IMR-90 (cell line): ENCODE measurements at regions not wholly inside any gene's neighbourhood (a gene's known extent, or its start where the extent isn't known, plus 50 kb on each side); places are given as distances from the start of the nearest gene placed in this dataset.

Experiments
- ATAC-seq: fragments of 200-7000 bp; cut with Tn5 transposase; 2 replicates; pipeline ENCODE4 v1.9.1; 2020; ENCODE audit warnings: low read depth, mild to moderate bottlenecking, moderate library complexity
- BruUV-seq: library from RNA; stranded (reverse); fragments of 400-500 nt; replicated peaks from 2 replicates; lab custom pipeline; 2021; lab: Mats Ljungman, UMichigan
- CTCF ChIA-PET: fragments of 300-600 bp; formaldehyde crosslinking; extraction: SDS; loops from one replicate; lab custom pipeline; 2021; ENCODE audit warnings: antibody characterized with exemption; lab: Yijun Ruan, JAX
- POLR2A ChIA-PET: fragments of 300-600 bp; sonication (Branson Sonifier 250); formaldehyde crosslinking; loops from one replicate; lab custom pipeline; 2022; ENCODE audit warnings: antibody characterized with exemption; ENCODE audit not compliant: unreplicated experiment; lab: Charles Lee
- DNase-seq: peaks from one replicate; pipeline ENCODE4 v3.0.0; 2013
- H2AFZ ChIP-seq: replicated peaks from 2 replicates; pipeline ENCODE3; 2013; ENCODE audit warnings: low read length, mild to moderate bottlenecking; ENCODE audit not compliant: poor library complexity
- H2AK5ac ChIP-seq: 2 replicates; pipeline ENCODE4 v1.6.1; 2013; ENCODE audit warnings: low read depth, low read length, inconsistent platforms
- H2AK9ac ChIP-seq: replicated peaks from 2 replicates; pipeline ENCODE3; 2013; ENCODE audit warnings: mild to moderate bottlenecking, low read depth, low read length, moderate library complexity; ENCODE audit not compliant: poor library complexity
- H2BK120ac ChIP-seq: 2 replicates; pipeline ENCODE4 v1.6.1; 2013; ENCODE audit warnings: low read depth, low read length, inconsistent platforms
- H2BK15ac ChIP-seq: 3 replicates; pipeline ENCODE4 v1.6.1; 2013; ENCODE audit warnings: low read depth, low read length, inconsistent platforms
- H2BK20ac ChIP-seq: 2 replicates; pipeline ENCODE4 v1.6.1; 2013; ENCODE audit warnings: low read depth, mild to moderate bottlenecking, inconsistent platforms, low read length, moderate library complexity
- H2BK5ac ChIP-seq: 2 replicates; pipeline ENCODE4 v1.6.1; 2013; ENCODE audit warnings: mild to moderate bottlenecking, low read depth, low read length, inconsistent platforms; ENCODE audit not compliant: poor library complexity, severe bottlenecking
- H3K14ac ChIP-seq: replicated peaks from 2 replicates; pipeline ENCODE4 v1.6.1; 2013; ENCODE audit warnings: low read depth, low read length, inconsistent platforms
- H3K18ac ChIP-seq: 2 replicates; pipeline ENCODE4 v1.6.1; 2013; ENCODE audit warnings: low read depth, low read length, control low read depth
- H3K23ac ChIP-seq: 2 replicates; pipeline ENCODE4 v1.6.1; 2013; ENCODE audit warnings: low read depth, low read length, inconsistent platforms
- H3K27ac ChIP-seq: 2 replicates; pipeline ENCODE4 v1.5.1; 2013; ENCODE audit warnings: mild to moderate bottlenecking, control low read depth, low read length; ENCODE audit not compliant: insufficient read depth
- H3K27me3 ChIP-seq: 2 replicates; pipeline ENCODE4 v1.6.1; 2013; ENCODE audit warnings: low read length; ENCODE audit not compliant: control insufficient read depth, insufficient read depth
- H3K36me3 ChIP-seq: 2 replicates; pipeline ENCODE4 v1.6.1; 2013; ENCODE audit warnings: low read length, mixed read lengths; ENCODE audit not compliant: control insufficient read depth, insufficient read depth
- H3K4ac ChIP-seq: 2 replicates; pipeline ENCODE4 v1.6.1; 2013; ENCODE audit warnings: low read depth, low read length, inconsistent platforms
- H3K4me1 ChIP-seq: 2 replicates; pipeline ENCODE4 v1.6.1; 2013; ENCODE audit warnings: low read length, mixed read lengths; ENCODE audit not compliant: control insufficient read depth, insufficient read depth
- H3K4me2 ChIP-seq: 2 replicates; pipeline ENCODE4 v1.6.1; 2013; ENCODE audit warnings: low read depth, mild to moderate bottlenecking, control low read depth, low read length, moderate library complexity
- H3K4me3 ChIP-seq: 2 replicates; pipeline ENCODE4 v1.5.1; 2013; ENCODE audit warnings: low read depth, mild to moderate bottlenecking, control low read depth, low read length, moderate library complexity; ENCODE audit not compliant: insufficient read depth
- H3K56ac ChIP-seq: 2 replicates; pipeline ENCODE4 v1.6.1; 2013; ENCODE audit warnings: low read length, inconsistent platforms; ENCODE audit not compliant: insufficient read depth; ENCODE audit errors: extremely low read depth
- H3K79me1 ChIP-seq, 2 experiments: 2 replicates each; pipeline ENCODE4 v1.6.1; 2013; ENCODE audit warnings: low read length in 2 of 2, inconsistent platforms in 1 of 2, low read depth in 1 of 2
- H3K9ac ChIP-seq: 2 replicates; pipeline ENCODE4 v1.6.1; 2013; ENCODE audit warnings: low read depth, low read length, control low read depth
- H3K9me1 ChIP-seq: 2 replicates; pipeline ENCODE4 v1.6.1; 2013; ENCODE audit warnings: low read length, inconsistent platforms; ENCODE audit not compliant: insufficient read depth
- H3K9me3 ChIP-seq: 2 replicates; pipeline ENCODE4 v1.6.1; 2013; ENCODE audit warnings: low read length; ENCODE audit not compliant: control insufficient read depth, insufficient read depth
- H4K20me1 ChIP-seq: 2 replicates; pipeline ENCODE4 v1.6.1; 2013; ENCODE audit warnings: low read length, inconsistent platforms; ENCODE audit not compliant: insufficient read depth
- H4K5ac ChIP-seq: 2 replicates; pipeline ENCODE4 v1.6.1; 2013; ENCODE audit warnings: mild to moderate bottlenecking, low read depth, low read length, control low read depth
- H4K8ac ChIP-seq, 2 experiments: 2 replicates each; pipeline ENCODE4 v1.6.1; 2013; ENCODE audit warnings: low read depth in 2 of 2, low read length in 2 of 2, control low read depth in 1 of 2, inconsistent platforms in 1 of 2
- H4K91ac ChIP-seq: 2 replicates; pipeline ENCODE4 v1.6.1; 2013; ENCODE audit warnings: low read depth, low read length, inconsistent platforms; ENCODE audit not compliant: insufficient read depth
- BHLHE40 ChIP-seq: fragments of 150-350 bp; IDR thresholded peaks from 2 replicates; pipeline ENCODE4 v1.6.1; 2016; ENCODE audit warnings: mild to moderate bottlenecking, low read depth, low read length
- CEBPB ChIP-seq: IDR thresholded peaks from 2 replicates; pipeline ENCODE4 v1.6.1; 2012; ENCODE audit warnings: low read depth, low read length, improper control_type of control experiment
- CHD1 ChIP-seq: IDR thresholded peaks from 2 replicates; pipeline ENCODE4 v1.6.1; 2012; ENCODE audit warnings: low read depth, low read length, improper control_type of control experiment
- CTCF ChIP-seq: conservative IDR thresholded peaks from 2 replicates; pipeline ENCODE4 v1.5.1; 2012; ENCODE audit warnings: mild to moderate bottlenecking, low read depth, low read length, improper control_type of control experiment
- ELK1 ChIP-seq: fragments of 150-350 bp; IDR thresholded peaks from 2 replicates; pipeline ENCODE4 v1.6.1; 2016; ENCODE audit warnings: low read depth, mild to moderate bottlenecking, low read length, moderate library complexity, borderline replicate concordance
- FOS ChIP-seq: fragments of 150-350 bp; IDR thresholded peaks from 2 replicates; pipeline ENCODE4 v1.6.1; 2016; ENCODE audit warnings: low read depth, low read length
- MAFK ChIP-seq: IDR thresholded peaks from 2 replicates; pipeline ENCODE4 v1.6.1; 2012; ENCODE audit warnings: low read depth, low read length, improper control_type of control experiment
- MAZ ChIP-seq: IDR thresholded peaks from 2 replicates; pipeline ENCODE4 v1.6.1; 2012; ENCODE audit warnings: low read depth, mild to moderate bottlenecking, low read length, improper control_type of control experiment, moderate library complexity, borderline replicate concordance
- MXI1 ChIP-seq: IDR thresholded peaks from 2 replicates; pipeline ENCODE4 v1.6.1; 2012; ENCODE audit warnings: low read depth, mild to moderate bottlenecking, low read length, moderate library complexity, borderline replicate concordance
- NFE2L2 ChIP-seq: fragments of 150-350 bp; IDR thresholded peaks from 2 replicates; pipeline ENCODE4 v1.6.1; 2016; ENCODE audit warnings: low read depth, mild to moderate bottlenecking, low read length
- POLR2A ChIP-seq: IDR thresholded peaks from 2 replicates; pipeline ENCODE4 v1.6.1; 2012; ENCODE audit warnings: mild to moderate bottlenecking, low read depth, low read length
- RAD21 ChIP-seq: IDR thresholded peaks from 2 replicates; pipeline ENCODE4 v1.6.1; 2012; ENCODE audit warnings: low read length, improper control_type of control experiment
- RCOR1 ChIP-seq: IDR thresholded peaks from 2 replicates; pipeline ENCODE4 v1.6.1; 2012; ENCODE audit warnings: mild to moderate bottlenecking, low read length, improper control_type of control experiment; ENCODE audit not compliant: insufficient replicate concordance
- RFX5 ChIP-seq: IDR thresholded peaks from 2 replicates; pipeline ENCODE4 v1.8.0; 2012; ENCODE audit warnings: low read depth, mild to moderate bottlenecking, low read length, moderate library complexity
- SMC3 ChIP-seq: fragments of 150-350 bp; IDR thresholded peaks from 2 replicates; pipeline ENCODE4 v1.6.1; 2016; ENCODE audit warnings: low read depth, mild to moderate bottlenecking, antibody characterized with exemption, low read length, moderate library complexity
- USF2 ChIP-seq: fragments of 150-350 bp; IDR thresholded peaks from 2 replicates; pipeline ENCODE4 v1.6.1; 2017; ENCODE audit warnings: mild to moderate bottlenecking, antibody characterized with exemption, low read length, low read depth
- WGBS, 2 experiments: methylation state at CpG; one replicate each; pipeline versions ENCODE4 v1.1.5 to v1.1.7; 2013; ENCODE audit warnings: missing lambda C conversion rate in 2 of 2; ENCODE audit not compliant: insufficient read length in 1 of 2; ENCODE audit errors: extremely low coverage in 2 of 2; 5-methylcytosine and 5-hydroxymethylcytosine counted together
- dilution Hi-C: fragments of 300-500 bp; cut with HindIII; formaldehyde crosslinking; loops from one replicate; pipeline ENCODE4 v1.14.3; 2018; ENCODE audit warnings: low sequenced_read_pairs; ENCODE audit not compliant: unreplicated experiment
- in situ Hi-C: fragments of 300-500 bp; cut with MboI; formaldehyde crosslinking; loops from 3 replicates; pipeline ENCODE4 v1.14.3; 2019; ENCODE audit warnings: low sequenced_read_pairs, inconsistent platforms, mixed read lengths
- intact Hi-C: fragments of 100-400 bp; cut with micrococcal nuclease; formaldehyde crosslinking; loops from 2 replicates; pipeline ENCODE4 v1.10.0; 2022

- TF ChIP-seq BHLHE40 (no peak), POLR2A (no peak), MXI1 (no peak), MAFK (no peak), NFE2L2 (no peak), CHD1 (no peak), RAD21 (no peak), FOS (no peak), USF2 (no peak), SMC3 (no peak), RFX5 (no peak), MAZ (no peak), RCOR1 (no peak), ELK1 (no peak), CEBPB (no peak), CTCF (no peak)
- no peak overlapping the region for H2BK5ac ChIP-seq
- no peaks in the 10 kb centered on the region for H3K9me1 ChIP-seq
- no peak overlapping the region for H3K4me2 ChIP-seq
- no peak overlapping the region for H3K27ac ChIP-seq
- no peaks in the 10 kb centered on the region for H3K4me1 ChIP-seq
- intact Hi-C loops (no loop called here), dilution Hi-C loops (no loop called here), in situ Hi-C loops (no loop called here)
- no peak overlapping the region for H2AK5ac ChIP-seq
- no peak overlapping the region for H2AFZ ChIP-seq
- ChIA-PET CTCF (no interaction called here), POLR2A (no interaction called here)
- no peak overlapping the region for H2BK15ac ChIP-seq
- H3K79me1 ChIP-seq: no peaks in the 10 kb centered on the region
- no peak overlapping the region for H2BK20ac ChIP-seq
- no peak overlapping the region for H3K18ac ChIP-seq
- no peak overlapping the region for H4K91ac ChIP-seq
- H3K27me3 ChIP-seq: no peaks in the 10 kb centered on the region
- no peak overlapping the region for H3K4me3 ChIP-seq
- no TSS peak for BruUV-seq
- no peak overlapping the region for H3K14ac ChIP-seq
- no peaks in the 10 kb centered on the region for H4K20me1 ChIP-seq
- no peak overlapping the region for H3K9ac ChIP-seq
- H2BK120ac ChIP-seq: no peak overlapping the region
- DNase-seq: no peak
- H3K36me3 ChIP-seq: no peaks in the 10 kb centered on the region
- no peaks in the 10 kb centered on the region for H3K9me3 ChIP-seq
- no peak for ATAC-seq
- no peak overlapping the region for H2AK9ac ChIP-seq
- WGBS, 2 experiments: no CpG with 5 or more reads among the region's 5 CpGs
- no peak overlapping the region for H3K23ac ChIP-seq
- no peak overlapping the region for H3K56ac ChIP-seq
- no peak overlapping the region for H3K4ac ChIP-seq
- no peak overlapping the region for H4K8ac ChIP-seq
- H4K5ac ChIP-seq: no peak overlapping the region
These were observed 181.8 kb upstream of the MBL2 start for GRCh38 chr10:52954407-52954806.
